ENCODE measurements at regions not wholly inside any gene's neighbourhood (a gene's known extent, or its start where the extent isn't known, plus 50 kb on each side); places are given as distances from the start of the nearest gene placed in this dataset.

DNA sequence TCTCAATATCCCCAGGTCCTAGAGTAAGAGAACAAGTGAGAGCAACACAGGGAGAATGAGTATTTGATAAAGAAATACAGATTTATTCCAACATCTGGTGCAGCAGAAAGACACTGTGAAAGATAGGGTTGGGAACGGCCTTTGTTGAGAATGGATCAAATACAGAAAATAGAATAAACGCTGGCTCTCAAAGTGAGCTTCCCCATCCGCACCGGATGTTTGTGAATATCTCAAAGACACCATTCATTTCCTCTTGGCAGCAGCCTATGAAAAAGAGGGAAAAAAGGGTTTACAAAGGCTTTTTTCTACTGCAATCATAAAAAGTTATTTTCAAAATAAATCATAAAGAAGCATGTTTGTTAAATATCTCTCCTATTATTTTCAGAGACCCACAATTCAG, 279.3 kb downstream of the CASP12 start:
- Histone ChIP-seq H3K9ac (ENCODE audit: low read depth, low read length) (no peak overlapping the region), H3K4me1 (ENCODE audit: insufficient read depth, low read length) (peaks cover 15% of the 10 kb centered on the region; the same call in 1 of the 2 replicates), H3K4me3 (ENCODE audit: low read length) (no peak overlapping the region), H3K27me3 (ENCODE audit: insufficient read depth, low read length) (no peaks in the 10 kb centered on the region), H3K9me3 (ENCODE audit: insufficient read depth, low read depth, low read length) (no peaks in the 10 kb centered on the region), H3K36me3 (ENCODE audit: insufficient read depth, low read depth, low read length) (no peaks in the 10 kb centered on the region; the same call in 1 of the 2 replicates), H3K27ac (ENCODE audit: low read length) (no peak overlapping the region)

DNA sequence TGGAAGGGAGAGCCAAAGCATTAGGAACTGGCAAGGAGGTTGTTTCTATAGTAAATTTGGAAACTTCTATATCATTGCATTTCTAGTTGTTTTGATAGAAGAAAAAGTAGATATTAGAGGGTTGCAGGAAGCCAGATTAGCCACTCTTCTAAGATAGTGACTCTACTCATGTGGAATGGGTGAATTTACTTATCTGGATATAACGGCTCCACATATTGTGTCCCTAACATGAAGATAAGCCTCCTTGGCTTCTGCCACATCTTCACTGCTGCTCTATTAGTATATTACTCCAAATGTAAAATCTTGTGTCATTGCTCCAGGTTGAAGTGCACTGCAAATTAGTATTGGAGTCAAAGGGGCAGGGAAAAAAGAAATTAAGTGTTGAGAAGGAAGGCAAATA, 283.3 kb downstream of the CASP12 start:
- Histone ChIP-seq H3K36me3 (ENCODE audit: insufficient read depth, low read depth, low read length) (no peaks in the 10 kb centered on the region), H3K27ac (ENCODE audit: low read length) (no peak overlapping the region), H3K9ac (ENCODE audit: low read depth, low read length) (no peak overlapping the region)

DNA sequence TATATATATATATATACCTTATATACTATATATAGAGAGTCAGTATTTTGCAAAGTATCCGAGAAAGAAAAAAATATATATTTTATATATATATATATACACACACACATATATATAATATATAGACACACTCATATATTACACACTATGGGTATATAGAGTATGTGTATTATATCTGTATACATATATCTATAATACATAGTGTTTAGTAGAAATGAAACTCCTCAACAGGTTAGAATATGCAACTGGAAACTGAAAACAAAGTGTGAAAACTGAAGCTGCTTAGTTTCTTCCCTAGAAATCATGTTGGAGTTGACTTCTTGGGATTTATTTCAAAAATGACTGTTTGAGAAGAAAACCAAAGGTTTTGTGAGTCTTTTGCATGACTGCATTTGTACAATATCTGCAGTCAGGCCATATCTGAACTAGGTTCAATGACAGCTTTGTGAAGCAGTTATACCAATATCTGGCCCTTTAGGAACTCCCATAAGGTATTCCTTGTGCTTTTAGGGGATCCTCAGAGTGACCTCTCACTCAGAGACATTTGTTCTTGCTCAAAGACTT, 284.1 kb downstream of the CASP12 start:
- no peaks in the 10 kb centered on the region for H3K9me3 ChIP-seq (ENCODE audit: insufficient read depth, low read depth, low read length)
- H3K36me3 ChIP-seq (ENCODE audit: insufficient read depth, low read depth, low read length) = no peaks in the 10 kb centered on the region

More for the DNA sequence above, 283.3 kb downstream of the CASP12 start:
- Histone ChIP-seq H3K27me3 (ENCODE audit: insufficient read depth, low read length) (no peaks in the 10 kb centered on the region), H3K4me3 (ENCODE audit: low read length) (no peak overlapping the region), H3K4me1 (ENCODE audit: insufficient read depth, low read length) (no peaks in the 10 kb centered on the region; the same call in 1 of the 2 replicates), H3K9me3 (ENCODE audit: insufficient read depth, low read depth, low read length) (no peaks in the 10 kb centered on the region)

DNA sequence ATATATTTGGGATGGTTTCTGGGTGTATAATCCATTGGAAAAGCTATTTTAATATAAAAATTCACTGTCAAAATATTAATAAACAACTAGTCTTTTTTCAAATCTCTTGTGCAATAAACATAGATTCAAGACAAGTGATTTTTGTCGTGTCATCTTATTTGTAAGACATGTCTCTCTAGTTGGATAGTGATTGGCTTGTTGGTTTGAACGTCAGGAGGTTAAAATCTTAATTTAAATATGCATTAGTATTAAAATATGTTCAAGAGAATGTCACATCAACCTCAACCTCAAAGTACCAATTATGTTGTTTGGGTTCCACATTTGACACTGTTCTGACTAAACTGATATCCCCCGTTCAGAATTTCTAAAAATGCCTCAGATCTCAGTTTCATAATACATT, 287.6 kb downstream of the CASP12 start:
- Histone ChIP-seq H3K4me3 (ENCODE audit: low read length) (no peak overlapping the region), H3K9me3 (ENCODE audit: insufficient read depth, low read depth, low read length) (no peaks in the 10 kb centered on the region), H3K27me3 (ENCODE audit: insufficient read depth, low read length) (no peaks in the 10 kb centered on the region), H3K4me1 (ENCODE audit: insufficient read depth, low read length) (no peaks in the 10 kb centered on the region; the same call in 1 of the 2 replicates), H3K27ac (ENCODE audit: low read length) (no peak overlapping the region), H3K36me3 (ENCODE audit: insufficient read depth, low read depth, low read length) (no peaks in the 10 kb centered on the region), H3K9ac (ENCODE audit: low read depth, low read length) (no peak overlapping the region)

More for the DNA sequence above, 284.1 kb downstream of the CASP12 start:
- Histone ChIP-seq H3K27ac (ENCODE audit: low read length) (no peak overlapping the region), H3K4me3 (ENCODE audit: low read length) (no peak overlapping the region), H3K27me3 (ENCODE audit: insufficient read depth, low read length) (no peaks in the 10 kb centered on the region), H3K4me1 (ENCODE audit: insufficient read depth, low read length) (no peaks in the 10 kb centered on the region; the same call in 1 of the 2 replicates), H3K9ac (ENCODE audit: low read depth, low read length) (no peak overlapping the region)

DNA sequence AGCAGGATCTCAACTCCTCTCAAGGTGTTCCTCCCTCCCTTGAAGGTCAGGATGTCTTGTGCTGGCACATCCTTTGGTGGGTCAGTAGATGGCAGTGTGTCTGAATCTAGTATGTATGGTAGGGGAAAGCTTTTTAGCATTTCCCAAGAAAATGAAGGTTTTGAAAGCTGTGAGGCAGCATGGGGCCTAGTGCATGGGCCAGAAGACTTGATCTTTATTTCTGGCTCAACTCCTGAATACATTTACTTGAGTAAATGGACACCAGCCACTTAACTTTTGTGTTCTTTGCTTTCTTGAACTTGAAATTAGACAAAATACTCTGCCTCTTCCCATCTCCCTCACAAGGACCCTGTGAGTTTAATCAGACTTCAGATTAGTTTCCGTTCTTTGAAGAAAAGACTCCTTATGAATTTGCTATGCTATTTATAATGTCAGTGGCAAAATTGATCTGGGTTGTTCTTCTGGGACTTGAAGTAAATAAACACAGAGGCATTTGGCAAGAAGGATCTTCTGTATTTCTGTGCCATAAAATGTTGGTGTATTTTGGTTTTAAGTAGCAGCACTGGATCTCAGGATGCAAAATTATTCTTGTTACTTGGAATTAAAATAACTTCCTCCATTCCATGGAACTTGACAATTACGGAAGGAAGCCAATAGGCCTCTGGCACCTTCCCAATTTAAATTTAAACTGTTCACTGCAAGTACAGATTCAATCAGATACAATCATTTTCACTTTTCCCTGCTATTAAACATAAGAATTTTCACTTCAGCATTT, 288.8 kb downstream of the CASP12 start:
- no peaks in the 10 kb centered on the region for H3K36me3 ChIP-seq (ENCODE audit: insufficient read depth, low read depth, low read length)
- no peak overlapping the region for H3K9ac ChIP-seq (ENCODE audit: low read depth, low read length)
- no peak overlapping the region for H3K4me3 ChIP-seq (ENCODE audit: low read length)
- no peaks in the 10 kb centered on the region for H3K27me3 ChIP-seq (ENCODE audit: insufficient read depth, low read length)
- H3K4me1 ChIP-seq (ENCODE audit: insufficient read depth, low read length) = no peaks in the 10 kb centered on the region; the same call in 1 of the 2 replicates
- H3K27ac ChIP-seq (ENCODE audit: low read length) = no peak overlapping the region
- H3K9me3 ChIP-seq (ENCODE audit: insufficient read depth, low read depth, low read length) = no peaks in the 10 kb centered on the region

DNA sequence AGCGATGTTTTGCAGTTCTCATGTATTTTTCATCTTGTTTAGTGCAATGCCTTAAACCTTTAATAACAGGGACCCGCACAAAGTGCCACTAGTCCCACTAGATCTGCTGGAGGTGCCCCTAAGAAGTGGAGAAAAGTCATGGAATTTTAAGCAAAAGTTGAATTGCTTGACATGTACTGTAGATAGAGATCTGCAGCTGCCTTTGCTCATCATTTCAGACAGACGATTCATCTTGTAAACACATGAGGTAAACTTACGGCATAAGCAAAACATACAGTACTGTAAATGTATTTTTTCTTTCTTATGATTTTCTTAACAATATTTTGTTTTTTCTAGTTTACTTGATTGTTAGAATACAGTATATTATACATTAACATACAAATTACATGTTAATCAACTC, 295.6 kb downstream of the CASP12 start:
- H3K27ac ChIP-seq (ENCODE audit: low read length) = no peak overlapping the region
- H3K36me3 ChIP-seq (ENCODE audit: insufficient read depth, low read depth, low read length) = no peaks in the 10 kb centered on the region
- no peak overlapping the region for H3K9ac ChIP-seq (ENCODE audit: low read depth, low read length)
- no peak overlapping the region for H3K4me3 ChIP-seq (ENCODE audit: low read length)
- H3K4me1 ChIP-seq (ENCODE audit: insufficient read depth, low read length) = no peaks in the 10 kb centered on the region
- H3K27me3 ChIP-seq (ENCODE audit: insufficient read depth, low read length) = no peaks in the 10 kb centered on the region
- 0 out of 2 replicates have a peak, but pooled peaks cover 7% of the 10 kb centered on the region for H3K9me3 ChIP-seq (ENCODE audit: insufficient read depth, low read depth, low read length)

DNA sequence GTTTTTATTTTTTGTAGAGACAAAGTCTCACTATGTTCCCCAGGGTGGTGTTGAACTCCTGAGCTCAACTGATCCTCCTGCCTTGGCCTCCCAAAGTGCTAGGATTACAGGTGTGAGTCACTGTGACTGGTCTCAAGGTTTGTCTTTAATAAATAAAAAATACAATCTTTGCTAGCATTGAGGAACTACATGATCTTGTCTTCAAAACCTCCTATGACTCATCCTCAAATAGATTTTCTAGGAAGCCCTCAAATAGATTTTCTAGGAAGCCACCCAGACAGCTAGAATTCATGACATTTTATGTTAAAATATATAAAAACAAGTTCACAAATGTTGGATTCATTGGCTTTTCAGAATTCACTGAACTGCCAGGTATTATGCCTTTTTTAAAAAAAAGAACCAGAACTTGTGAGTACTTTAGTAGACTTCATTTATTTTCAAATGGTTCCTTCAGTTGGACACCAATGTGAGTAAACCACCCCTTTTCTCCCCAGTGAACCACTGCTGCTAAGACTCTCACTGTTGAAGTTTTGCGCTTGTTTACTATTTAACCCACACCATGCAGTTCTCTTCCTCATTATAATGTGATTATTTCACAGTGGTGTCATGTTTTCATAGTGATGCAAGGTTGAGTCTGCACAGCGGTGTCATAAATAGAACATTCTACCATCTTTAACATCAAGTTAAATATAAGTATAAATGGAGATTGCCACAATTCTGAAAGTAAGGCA, 303.9 kb downstream of the CASP12 start:
- no peak overlapping the region for H3K4me3 ChIP-seq (ENCODE audit: low read length)
- H3K36me3 ChIP-seq (ENCODE audit: insufficient read depth, low read depth, low read length) = no peaks in the 10 kb centered on the region
- H3K9me3 ChIP-seq (ENCODE audit: insufficient read depth, low read depth, low read length) = no peaks in the 10 kb centered on the region
- no peak overlapping the region for H3K27ac ChIP-seq (ENCODE audit: low read length)
- no peaks in the 10 kb centered on the region for H3K4me1 ChIP-seq (ENCODE audit: insufficient read depth, low read length)
- no peak overlapping the region for H3K9ac ChIP-seq (ENCODE audit: low read depth, low read length)
- no peaks in the 10 kb centered on the region for H3K27me3 ChIP-seq (ENCODE audit: insufficient read depth, low read length)

DNA sequence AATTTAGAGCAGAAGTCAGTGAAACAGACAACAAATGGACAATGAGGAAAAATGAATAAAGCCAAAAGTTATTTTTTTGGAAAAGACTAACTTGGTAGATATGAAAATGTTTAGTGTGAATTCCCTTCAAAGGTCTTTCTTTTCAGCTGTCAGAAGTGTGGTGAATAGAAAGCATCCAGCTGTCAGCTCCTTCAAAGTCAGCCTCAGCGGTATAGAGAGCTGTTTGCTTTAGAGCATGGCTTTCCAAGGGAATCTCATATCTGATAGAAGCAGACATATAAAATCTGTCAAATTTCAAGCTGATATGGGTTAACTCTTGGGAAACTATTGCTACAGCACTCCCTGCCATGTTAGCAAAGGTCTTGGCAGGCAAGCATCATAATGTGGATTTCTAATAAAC, 309.3 kb downstream of the CASP12 start:
- Histone ChIP-seq H3K4me1 (ENCODE audit: insufficient read depth, low read length) (no peaks in the 10 kb centered on the region), H3K9me3 (ENCODE audit: insufficient read depth, low read depth, low read length) (no peaks in the 10 kb centered on the region), H3K27me3 (ENCODE audit: insufficient read depth, low read length) (no peaks in the 10 kb centered on the region), H3K27ac (ENCODE audit: low read length) (no peak overlapping the region), H3K9ac (ENCODE audit: low read depth, low read length) (no peak overlapping the region), H3K4me3 (ENCODE audit: low read length) (no peak overlapping the region), H3K36me3 (ENCODE audit: insufficient read depth, low read depth, low read length) (no peaks in the 10 kb centered on the region)

DNA sequence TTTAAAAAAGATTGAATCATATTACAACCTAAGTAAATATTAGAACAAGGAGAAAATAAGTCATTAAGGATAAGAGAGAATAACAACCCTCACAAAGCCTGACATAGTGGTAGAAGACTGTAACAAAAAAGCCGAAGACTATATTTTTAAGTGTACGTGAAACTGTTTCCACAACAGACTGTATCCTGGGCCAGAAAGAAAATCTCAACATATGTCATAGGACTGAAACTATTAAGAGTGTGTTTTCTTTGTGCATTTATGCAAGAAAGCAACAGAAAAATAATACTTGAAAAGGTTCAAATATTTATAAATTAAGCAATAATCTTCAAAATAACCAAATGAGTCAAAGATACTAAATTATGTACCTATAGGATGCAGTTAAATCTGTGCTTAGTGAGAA, 309.8 kb downstream of the CASP12 start:
- Histone ChIP-seq H3K27me3 (ENCODE audit: insufficient read depth, low read length) (no peaks in the 10 kb centered on the region), H3K4me1 (ENCODE audit: insufficient read depth, low read length) (no peaks in the 10 kb centered on the region), H3K9ac (ENCODE audit: low read depth, low read length) (no peak overlapping the region)

DNA sequence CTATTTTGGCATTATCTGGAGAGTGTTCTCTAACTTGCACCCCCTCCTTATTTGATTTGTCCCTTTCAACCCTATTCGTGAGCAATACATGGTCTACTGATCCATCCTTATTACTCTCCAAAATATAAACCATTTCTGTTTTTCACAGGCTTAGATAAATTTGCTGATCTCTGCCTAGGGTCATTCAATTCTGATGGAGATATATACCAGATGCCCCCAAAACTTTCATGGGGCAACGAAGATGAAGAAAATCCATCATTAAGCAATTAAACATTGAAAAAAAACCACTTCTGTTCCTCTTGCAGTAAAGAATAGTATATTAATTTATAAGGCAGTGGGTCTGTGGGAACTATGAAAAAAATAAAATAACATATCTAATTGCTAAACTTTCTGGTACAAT, 313.4 kb downstream of the CASP12 start:
- Histone ChIP-seq H3K36me3 (ENCODE audit: insufficient read depth, low read depth, low read length) (no peaks in the 10 kb centered on the region), H3K27me3 (ENCODE audit: insufficient read depth, low read length) (no peaks in the 10 kb centered on the region), H3K4me3 (ENCODE audit: low read length) (no peak overlapping the region), H3K4me1 (ENCODE audit: insufficient read depth, low read length) (peaks cover 20% of the 10 kb centered on the region; the same call in 1 of the 2 replicates), H3K9me3 (ENCODE audit: insufficient read depth, low read depth, low read length) (no peaks in the 10 kb centered on the region), H3K27ac (ENCODE audit: low read length) (no peak overlapping the region), H3K9ac (ENCODE audit: low read depth, low read length) (no peak overlapping the region)

More for the DNA sequence above, 309.8 kb downstream of the CASP12 start:
- no peaks in the 10 kb centered on the region for H3K9me3 ChIP-seq (ENCODE audit: insufficient read depth, low read depth, low read length)
- no peak overlapping the region for H3K4me3 ChIP-seq (ENCODE audit: low read length)
- no peak overlapping the region for H3K27ac ChIP-seq (ENCODE audit: low read length)
- no peaks in the 10 kb centered on the region for H3K36me3 ChIP-seq (ENCODE audit: insufficient read depth, low read depth, low read length)

DNA sequence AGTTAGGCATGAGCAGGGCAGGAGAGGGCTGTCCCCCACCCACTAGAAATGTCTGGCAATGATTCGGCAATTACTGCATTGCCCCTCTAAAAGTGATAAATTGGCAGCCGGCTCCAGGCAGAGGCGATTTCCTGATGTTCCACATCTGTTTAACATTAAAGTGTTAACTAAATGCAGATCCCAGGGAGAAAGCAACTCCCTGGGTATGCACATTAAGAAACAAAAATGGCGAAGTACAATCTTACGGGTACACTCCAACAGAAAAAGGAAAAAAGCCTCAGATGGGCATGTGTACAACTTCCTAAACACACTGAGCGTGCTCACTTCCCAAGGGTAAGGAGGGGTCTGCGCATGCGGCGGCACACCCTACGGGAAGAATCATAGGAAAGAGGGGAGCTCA, 314.4 kb downstream of the CASP12 start:
- no peak overlapping the region for H3K9ac ChIP-seq (ENCODE audit: low read depth, low read length)
- H3K27me3 ChIP-seq (ENCODE audit: insufficient read depth, low read length) = no peaks in the 10 kb centered on the region
- no peak overlapping the region for H3K4me3 ChIP-seq (ENCODE audit: low read length)
- H3K27ac ChIP-seq (ENCODE audit: low read length) = no peak overlapping the region
- no peaks in the 10 kb centered on the region for H3K36me3 ChIP-seq (ENCODE audit: insufficient read depth, low read depth, low read length)
- H3K4me1 ChIP-seq (ENCODE audit: insufficient read depth, low read length) = peaks cover 22% of the 10 kb centered on the region; the same call in 1 of the 2 replicates
- H3K9me3 ChIP-seq (ENCODE audit: insufficient read depth, low read depth, low read length) = no peaks in the 10 kb centered on the region
